ENCODE measurements at regions not wholly inside any gene's neighbourhood (a gene's known extent, or its start where the extent isn't known, plus 50 kb on each side); places are given as distances from the start of the nearest gene placed in this dataset.

DNA sequence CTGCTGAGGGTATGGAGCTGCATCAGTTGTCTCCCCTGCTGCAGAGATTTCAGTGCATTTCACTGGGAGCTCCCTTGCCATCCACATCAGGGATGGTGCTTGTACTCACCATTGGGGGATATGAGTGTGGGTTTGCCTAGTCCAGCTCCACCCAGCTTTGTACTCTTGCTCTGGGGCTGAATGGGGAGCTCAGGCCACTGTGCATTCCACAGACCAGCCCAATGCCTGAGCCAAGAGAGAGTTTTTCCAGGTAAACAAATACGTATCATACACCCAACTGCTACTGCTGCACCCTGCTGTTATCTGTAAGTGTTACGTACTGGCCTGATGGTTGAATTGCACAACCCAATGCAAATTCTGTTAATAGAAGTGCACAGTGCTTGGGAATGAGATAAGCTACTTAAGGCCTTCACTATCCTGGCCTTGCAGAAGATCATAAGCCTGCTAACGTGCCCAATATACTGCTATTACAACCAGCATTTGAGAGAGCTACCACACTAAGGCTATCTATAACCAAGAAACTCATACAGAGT is 205.0 kb upstream of the DMD start:
- TF ChIP-seq POLR2AphosphoS5 (IDR thresholded peaks at IDR 0.05) (no peak), EP300 (IDR thresholded peaks at IDR 0.05; ENCODE audit: low read depth) (no peak), POLR2A (IDR thresholded peaks at IDR 0.05) (no peak)
- TF ChIP-seq, protein P1, sequence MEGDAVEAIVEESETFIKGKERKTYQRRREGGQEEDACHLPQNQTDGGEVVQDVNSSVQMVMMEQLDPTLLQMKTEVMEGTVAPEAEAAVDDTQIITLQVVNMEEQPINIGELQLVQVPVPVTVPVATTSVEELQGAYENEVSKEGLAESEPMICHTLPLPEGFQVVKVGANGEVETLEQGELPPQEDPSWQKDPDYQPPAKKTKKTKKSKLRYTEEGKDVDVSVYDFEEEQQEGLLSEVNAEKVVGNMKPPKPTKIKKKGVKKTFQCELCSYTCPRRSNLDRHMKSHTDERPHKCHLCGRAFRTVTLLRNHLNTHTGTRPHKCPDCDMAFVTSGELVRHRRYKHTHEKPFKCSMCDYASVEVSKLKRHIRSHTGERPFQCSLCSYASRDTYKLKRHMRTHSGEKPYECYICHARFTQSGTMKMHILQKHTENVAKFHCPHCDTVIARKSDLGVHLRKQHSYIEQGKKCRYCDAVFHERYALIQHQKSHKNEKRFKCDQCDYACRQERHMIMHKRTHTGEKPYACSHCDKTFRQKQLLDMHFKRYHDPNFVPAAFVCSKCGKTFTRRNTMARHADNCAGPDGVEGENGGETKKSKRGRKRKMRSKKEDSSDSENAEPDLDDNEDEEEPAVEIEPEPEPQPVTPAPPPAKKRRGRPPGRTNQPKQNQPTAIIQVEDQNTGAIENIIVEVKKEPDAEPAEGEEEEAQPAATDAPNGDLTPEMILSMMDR (IDR thresholded peaks at IDR 0.05), result no peak
- no peak overlapping the region for H3K27ac ChIP-seq
- intact Hi-C loops (cut with DNase I; ENCODE audit: low total_unique reads), result no loop called here
- H3K4me1 ChIP-seq, result no peaks in the 10 kb centered on the region
- no peak overlapping the region for H3K4me3 ChIP-seq
- WGBS, 2 donors (ENCODE audit: low coverage in 1 of 2), result 78% methylated on average over 3 of the region's 3 CpGs; no CpG with 5 or more reads in 1 of the 2 donors
- H3K27me3 ChIP-seq, result no peaks in the 10 kb centered on the region
- in situ Hi-C loops (cut with MboI; ENCODE audit: low pct_ligation_motif_present in 1 of 4, low pct_unique_long_range_greater_than_20kb in 1 of 4, low sequenced_read_pairs in 3 of 4), result no loop called here
- no peaks in the 10 kb centered on the region for H3K36me3 ChIP-seq
- no peak for DNase-seq
- no peaks in the 10 kb centered on the region for H3K9me3 ChIP-seq

DNA sequence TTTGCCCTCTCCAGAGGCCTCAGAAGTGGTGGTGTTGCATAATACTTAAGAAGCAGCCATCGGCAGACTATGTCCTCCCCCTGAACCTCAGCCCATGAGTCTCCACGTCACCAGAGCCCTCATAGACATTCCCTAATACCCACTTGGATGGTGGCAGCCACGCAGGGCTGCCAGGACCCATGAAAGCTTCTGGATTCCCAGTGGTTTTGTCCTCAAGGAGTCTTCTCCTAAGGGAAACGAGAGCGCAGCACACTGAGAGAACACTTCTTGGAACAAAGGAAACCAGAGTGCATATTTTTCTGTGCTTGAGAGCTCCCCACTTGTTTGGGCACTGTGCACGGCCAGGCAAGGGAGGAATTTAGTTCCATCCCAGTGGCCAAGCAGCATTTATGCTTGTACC is 204.1 kb upstream of the DMD start:
- intact Hi-C loops (cut with DNase I; ENCODE audit: low total_unique reads), result no loop called here
- no peak for DNase-seq
- Histone ChIP-seq H3K27ac (no peak overlapping the region), H3K4me1 (no peaks in the 10 kb centered on the region), H3K36me3 (no peaks in the 10 kb centered on the region), H3K4me3 (no peak overlapping the region), H3K27me3 (no peaks in the 10 kb centered on the region), H3K9me3 (no peaks in the 10 kb centered on the region)
- in situ Hi-C loops (cut with MboI; ENCODE audit: low pct_ligation_motif_present in 1 of 4, low pct_unique_long_range_greater_than_20kb in 1 of 4, low sequenced_read_pairs in 3 of 4), result no loop called here
- TF ChIP-seq POLR2A (IDR thresholded peaks at IDR 0.05) (no peak), EP300 (IDR thresholded peaks at IDR 0.05; ENCODE audit: low read depth) (no peak), POLR2AphosphoS5 (IDR thresholded peaks at IDR 0.05) (no peak)
- TF ChIP-seq, protein P1 (IDR thresholded peaks at IDR 0.05), result no peak
- WGBS, 2 donors (ENCODE audit: low coverage in 1 of 2), result 67% methylated on average over 6 of the region's 6 CpGs; no CpG with 5 or more reads in 1 of the 2 donors

DNA sequence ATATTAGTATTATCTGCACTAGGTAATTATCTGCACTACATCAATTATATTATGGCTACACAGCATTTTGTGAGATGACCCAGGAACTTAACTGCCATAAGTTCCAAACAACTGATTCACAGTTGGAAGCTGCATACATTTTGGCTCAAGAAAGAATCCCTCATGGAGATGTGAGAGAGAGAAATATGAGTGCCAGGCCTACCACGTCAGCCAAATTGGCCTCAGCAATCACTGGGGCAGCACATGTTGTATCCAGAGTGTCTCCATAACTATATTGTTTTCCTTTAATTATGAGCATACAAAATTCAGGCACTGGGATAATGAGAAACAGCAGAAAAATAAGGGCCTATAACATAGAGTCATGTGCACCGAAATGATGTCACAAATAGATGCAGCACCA is 174.2 kb upstream of the DMD start:
- TF ChIP-seq EP300 (IDR thresholded peaks at IDR 0.05; ENCODE audit: low read depth) (no peak), POLR2AphosphoS5 (IDR thresholded peaks at IDR 0.05) (no peak), POLR2A (IDR thresholded peaks at IDR 0.05) (no peak)
- TF ChIP-seq, protein P1 (IDR thresholded peaks at IDR 0.05), result no peak
- no peaks in the 10 kb centered on the region for H3K9me3 ChIP-seq
- no peak overlapping the region for H3K4me3 ChIP-seq
- no peaks in the 10 kb centered on the region for H3K27me3 ChIP-seq
- H3K4me1 ChIP-seq, result no peaks in the 10 kb centered on the region
- DNase-seq, result no peak
- H3K36me3 ChIP-seq, result no peaks in the 10 kb centered on the region
- 50 to 73% methylated on average over 2 of the region's 2 CpGs for WGBS, 2 donors (ENCODE audit: low coverage in 1 of 2)
- in situ Hi-C loops (cut with MboI; ENCODE audit: low pct_ligation_motif_present in 1 of 4, low pct_unique_long_range_greater_than_20kb in 1 of 4, low sequenced_read_pairs in 3 of 4) (no loop called here), intact Hi-C loops (cut with DNase I; ENCODE audit: low total_unique reads) (no loop called here)
- H3K27ac ChIP-seq, result no peak overlapping the region

DNA sequence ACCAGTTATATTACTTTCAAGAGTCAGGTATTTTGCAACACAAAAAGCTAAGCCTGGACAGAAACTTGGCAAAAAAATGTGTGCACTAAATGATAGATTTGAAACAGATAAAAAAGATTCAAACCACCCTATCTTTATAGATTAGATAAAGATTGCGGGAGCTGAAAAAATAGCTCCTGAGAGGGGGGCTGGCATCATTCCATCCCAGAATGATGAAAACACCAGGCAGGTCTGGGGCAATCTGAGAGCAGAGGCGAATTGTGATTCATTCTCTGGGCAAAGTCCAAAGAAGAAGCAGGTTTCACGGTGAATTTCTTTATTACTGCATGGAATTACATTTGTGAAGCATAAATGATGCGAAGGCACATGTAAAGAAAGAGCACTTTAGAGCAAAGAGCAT is 168.5 kb upstream of the DMD start:
- intact Hi-C loops (cut with DNase I; ENCODE audit: low total_unique reads), result no loop called here
- H3K9me3 ChIP-seq, result no peaks in the 10 kb centered on the region
- H3K36me3 ChIP-seq, result no peaks in the 10 kb centered on the region
- no peak overlapping the region for H3K27ac ChIP-seq
- in situ Hi-C loops (cut with MboI; ENCODE audit: low pct_ligation_motif_present in 1 of 4, low pct_unique_long_range_greater_than_20kb in 1 of 4, low sequenced_read_pairs in 3 of 4), result no loop called here
- TF ChIP-seq POLR2AphosphoS5 (IDR thresholded peaks at IDR 0.05) (no peak), POLR2A (IDR thresholded peaks at IDR 0.05) (no peak), EP300 (IDR thresholded peaks at IDR 0.05; ENCODE audit: low read depth) (no peak)
- TF ChIP-seq, protein P1 (IDR thresholded peaks at IDR 0.05), result no peak
- DNase-seq, result no peak
- H3K4me1 ChIP-seq, result no peaks in the 10 kb centered on the region
- no peak overlapping the region for H3K4me3 ChIP-seq
- 46% methylated on average over 4 of the region's 4 CpGs; no CpG with 5 or more reads in 1 of the 2 donors for WGBS, 2 donors (ENCODE audit: low coverage in 1 of 2)
- H3K27me3 ChIP-seq, result no peaks in the 10 kb centered on the region

All from transverse colon (tissue), 4 donors.